ENCODE measurements at regions not wholly inside any gene's neighbourhood (a gene's known extent, or its start where the extent isn't known, plus 50 kb on each side); places are given as distances from the start of the nearest gene placed in this dataset.

- TF ChIP-seq CTCF (IDR thresholded peaks at IDR 0.05; ENCODE audit: low read depth, low read length): no peak
- no peak for TF ChIP-seq EZH2phosphoT487 (IDR thresholded peaks at IDR 0.05; ENCODE audit: low read depth)
Observed at GRCh38 chr3:46107682-46108081, 80.4 kb upstream of the XCR1 start.

All from OCI-LY3 (cell line).